ENCODE measurements at regions not wholly inside any gene's neighbourhood (a gene's known extent, or its start where the extent isn't known, plus 50 kb on each side); places are given as distances from the start of the nearest gene placed in this dataset.

- H3K4me1 Mint-ChIP-seq, result no peaks in the 10 kb centered on the region
- H3K27me3 Mint-ChIP-seq, result no peaks in the 10 kb centered on the region
- H3K9me3 Mint-ChIP-seq, result peaks cover 4 to 12% (median 6%) of the 10 kb centered on the region in 3 donors
- peaks cover 1% of the 10 kb centered on the region for H3K36me3 Mint-ChIP-seq
- H3K27ac Mint-ChIP-seq, result no peak overlapping the region
- H3K4me3 Mint-ChIP-seq, result no peak overlapping the region
Observed at GRCh38 chr3:21801631-21802030, 50.6 kb upstream of the ZNF385D start.

- Mint-ChIP-seq H3K9me3 (peaks cover 4 to 12% (median 4%) of the 10 kb centered on the region in 3 donors), H3K36me3 (no peaks in the 10 kb centered on the region), H3K4me3 (no peak overlapping the region), H3K27ac (no peak overlapping the region), H3K27me3 (no peaks in the 10 kb centered on the region), H3K4me1 (no peaks in the 10 kb centered on the region)
Observed at GRCh38 chr3:21803604-21804003, 52.6 kb upstream of the ZNF385D start.

- no peak overlapping the region for H3K27ac Mint-ChIP-seq
- no peak overlapping the region for H3K4me3 Mint-ChIP-seq
- H3K4me1 Mint-ChIP-seq, result no peaks in the 10 kb centered on the region
- H3K27me3 Mint-ChIP-seq, result no peaks in the 10 kb centered on the region
- H3K36me3 Mint-ChIP-seq, result no peaks in the 10 kb centered on the region
- peaks cover 1 to 7% (median 4%) of the 10 kb centered on the region in 3 donors for H3K9me3 Mint-ChIP-seq
Observed at GRCh38 chr3:21804330-21804729, 53.3 kb upstream of the ZNF385D start.

DNA sequence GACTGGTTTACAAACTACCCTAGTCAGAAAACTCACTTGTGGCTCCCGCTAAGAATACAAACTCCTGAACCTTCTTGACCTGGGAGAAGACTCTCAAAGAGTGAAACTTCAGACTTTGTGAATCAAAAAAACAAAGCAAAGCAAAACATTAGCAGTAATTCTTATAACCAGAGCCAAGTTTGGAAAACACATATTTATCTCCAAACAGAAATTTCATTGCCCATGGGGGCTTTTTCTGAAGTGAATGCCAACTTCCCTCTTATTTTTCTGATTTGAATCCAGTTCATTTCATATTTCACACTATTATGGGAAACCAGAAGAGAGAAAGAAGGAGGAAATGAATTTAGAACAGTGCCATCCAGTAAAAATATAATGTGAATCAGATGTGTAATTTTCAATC lies 55.7 kb upstream of the ZNF385D start:
- H3K9me3 Mint-ChIP-seq, result peaks cover 0 to 1% (median 0%) of the 10 kb centered on the region in 3 donors
- H3K4me1 Mint-ChIP-seq, result no peaks in the 10 kb centered on the region
- H3K27ac Mint-ChIP-seq, result no peak overlapping the region
- H3K4me3 Mint-ChIP-seq, result no peak overlapping the region
- no peaks in the 10 kb centered on the region for H3K27me3 Mint-ChIP-seq
- H3K36me3 Mint-ChIP-seq, result no peaks in the 10 kb centered on the region

DNA sequence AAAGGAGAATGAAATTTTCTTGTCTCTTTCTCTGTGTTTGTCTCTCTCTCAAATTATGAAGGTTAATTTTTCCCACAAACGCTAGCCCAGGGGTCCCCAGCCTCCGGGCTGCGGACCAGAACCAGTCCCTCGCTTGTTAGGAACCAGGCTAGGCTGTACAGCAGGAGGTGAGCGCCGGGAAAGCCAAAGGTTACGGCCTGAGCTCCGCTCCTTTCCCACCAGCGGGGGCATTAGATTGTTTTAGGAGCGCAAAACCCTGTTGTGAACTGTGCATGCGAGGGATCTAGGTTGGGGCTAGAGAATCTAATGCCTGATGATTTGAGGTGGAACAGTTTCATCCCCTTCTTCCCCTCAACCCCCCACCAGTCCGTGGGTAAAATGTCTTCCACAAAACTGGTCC lies 74.7 kb upstream of the ZNF385D start:
- no peak overlapping the region for H3K27ac Mint-ChIP-seq
- peaks cover 0 to 9% (median 4%) of the 10 kb centered on the region in 3 donors for H3K9me3 Mint-ChIP-seq
- no peaks in the 10 kb centered on the region for H3K27me3 Mint-ChIP-seq

GRCh38 chr3:21826416-21826815 lies 75.4 kb upstream of the ZNF385D start:
- no peaks in the 10 kb centered on the region for H3K4me1 Mint-ChIP-seq
- H3K4me3 Mint-ChIP-seq, result no peak overlapping the region
- no peaks in the 10 kb centered on the region for H3K27me3 Mint-ChIP-seq
- H3K27ac Mint-ChIP-seq, result no peak overlapping the region
- H3K9me3 Mint-ChIP-seq, result peaks cover 0 to 4% (median 2%) of the 10 kb centered on the region in 3 donors
- H3K36me3 Mint-ChIP-seq, result no peaks in the 10 kb centered on the region

More for the DNA sequence above, 74.7 kb upstream of the ZNF385D start:
- no peaks in the 10 kb centered on the region for H3K4me1 Mint-ChIP-seq
- H3K4me3 Mint-ChIP-seq, result no peak overlapping the region
- H3K36me3 Mint-ChIP-seq, result no peaks in the 10 kb centered on the region

- H3K4me3 Mint-ChIP-seq, result no peak overlapping the region
- peaks cover 0 to 2% (median 2%) of the 10 kb centered on the region in 3 donors for H3K9me3 Mint-ChIP-seq
- H3K4me1 Mint-ChIP-seq, result no peaks in the 10 kb centered on the region
- H3K27me3 Mint-ChIP-seq, result no peaks in the 10 kb centered on the region
- no peak overlapping the region for H3K27ac Mint-ChIP-seq
- no peaks in the 10 kb centered on the region for H3K36me3 Mint-ChIP-seq
Observed at GRCh38 chr3:21830541-21830940, 79.5 kb upstream of the ZNF385D start.

GRCh38 chr3:21835264-21835663 lies 84.3 kb upstream of the ZNF385D start:
- no peaks in the 10 kb centered on the region for H3K4me1 Mint-ChIP-seq
- no peaks in the 10 kb centered on the region for H3K27me3 Mint-ChIP-seq
- H3K4me3 Mint-ChIP-seq, result no peak overlapping the region
- no peak overlapping the region for H3K27ac Mint-ChIP-seq
- H3K9me3 Mint-ChIP-seq, result peaks cover 0 to 4% (median 0%) of the 10 kb centered on the region in 3 donors
- no peaks in the 10 kb centered on the region for H3K36me3 Mint-ChIP-seq

GRCh38 chr3:21836227-21836626 lies 85.2 kb upstream of the ZNF385D start:
- H3K9me3 Mint-ChIP-seq, result peaks cover 0 to 4% (median 0%) of the 10 kb centered on the region in 3 donors
- H3K4me3 Mint-ChIP-seq, result no peak overlapping the region
- H3K36me3 Mint-ChIP-seq, result no peaks in the 10 kb centered on the region
- no peaks in the 10 kb centered on the region for H3K27me3 Mint-ChIP-seq
- no peaks in the 10 kb centered on the region for H3K4me1 Mint-ChIP-seq
- H3K27ac Mint-ChIP-seq, result no peak overlapping the region

- Mint-ChIP-seq H3K27me3 (no peaks in the 10 kb centered on the region), H3K4me3 (no peak overlapping the region), H3K9me3 (peaks cover 0 to 2% (median 0%) of the 10 kb centered on the region in 3 donors), H3K27ac (no peak overlapping the region), H3K36me3 (no peaks in the 10 kb centered on the region), H3K4me1 (no peaks in the 10 kb centered on the region)
Observed at GRCh38 chr3:21839176-21839575, 88.2 kb upstream of the ZNF385D start.

- Mint-ChIP-seq H3K27me3 (no peaks in the 10 kb centered on the region), H3K36me3 (no peaks in the 10 kb centered on the region), H3K27ac (no peak overlapping the region), H3K9me3 (peaks cover 0 to 2% (median 0%) of the 10 kb centered on the region in 3 donors), H3K4me3 (no peak overlapping the region), H3K4me1 (no peaks in the 10 kb centered on the region)
Observed at GRCh38 chr3:21839592-21839991, 88.6 kb upstream of the ZNF385D start.

- Mint-ChIP-seq H3K4me3 (no peak overlapping the region), H3K9me3 (peaks cover 0 to 2% (median 0%) of the 10 kb centered on the region in 3 donors), H3K27ac (no peak overlapping the region), H3K36me3 (no peaks in the 10 kb centered on the region), H3K4me1 (no peaks in the 10 kb centered on the region), H3K27me3 (no peaks in the 10 kb centered on the region)
Observed at GRCh38 chr3:21847005-21847404, 96.0 kb upstream of the ZNF385D start.

DNA sequence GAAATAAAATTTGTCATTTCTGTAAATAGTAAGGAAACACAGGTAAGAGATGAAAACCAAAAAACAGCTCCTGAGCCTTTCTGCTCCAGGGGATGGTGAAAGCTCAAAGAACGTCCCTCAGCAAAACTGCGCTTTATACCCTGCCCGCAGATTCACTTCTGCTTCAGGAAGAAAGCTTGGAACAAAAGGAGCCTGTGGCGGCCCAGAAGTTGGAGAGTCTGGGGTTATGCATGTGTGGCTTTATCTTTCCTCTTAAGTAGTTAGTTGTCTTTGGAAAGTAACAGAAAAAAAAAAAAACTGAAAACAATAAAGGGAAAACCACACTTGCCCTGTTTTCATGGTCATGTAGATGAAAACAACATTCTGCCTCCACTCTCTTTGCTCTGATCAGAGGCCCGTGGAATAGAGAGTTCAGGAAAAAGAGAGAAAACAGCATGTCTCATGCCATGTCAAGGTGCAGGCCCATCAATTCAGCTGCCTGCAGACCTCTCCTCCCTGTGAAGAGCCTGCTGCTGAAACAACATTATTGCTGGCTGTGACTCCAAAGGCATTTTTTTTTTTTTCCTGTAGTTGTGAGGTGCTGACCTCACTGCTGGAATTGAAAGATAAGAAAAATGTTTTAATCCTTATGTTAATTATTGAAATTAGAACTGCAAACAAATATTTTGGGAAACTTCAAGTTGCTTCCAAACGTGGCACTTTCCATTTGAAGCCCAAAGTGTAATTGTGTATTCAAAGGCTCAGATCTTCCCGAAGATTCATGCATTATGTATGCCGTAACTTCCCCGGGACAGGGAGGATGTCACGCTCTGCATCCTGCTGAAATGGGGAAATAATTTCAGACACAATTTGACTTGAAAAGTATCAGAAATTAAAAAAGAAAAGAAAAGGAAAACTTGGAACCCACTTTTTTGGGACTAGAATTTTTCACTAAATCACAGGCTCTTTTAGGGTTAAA lies 108.4 kb upstream of the ZNF385D start:
- H3K27me3 Mint-ChIP-seq, result no peaks in the 10 kb centered on the region
- no peaks in the 10 kb centered on the region for H3K36me3 Mint-ChIP-seq
- H3K27ac Mint-ChIP-seq, result no peak overlapping the region
- no peaks in the 10 kb centered on the region for H3K4me1 Mint-ChIP-seq
- peaks cover 0 to 2% (median 2%) of the 10 kb centered on the region in 3 donors for H3K9me3 Mint-ChIP-seq
- H3K4me3 Mint-ChIP-seq, result no peak overlapping the region

DNA sequence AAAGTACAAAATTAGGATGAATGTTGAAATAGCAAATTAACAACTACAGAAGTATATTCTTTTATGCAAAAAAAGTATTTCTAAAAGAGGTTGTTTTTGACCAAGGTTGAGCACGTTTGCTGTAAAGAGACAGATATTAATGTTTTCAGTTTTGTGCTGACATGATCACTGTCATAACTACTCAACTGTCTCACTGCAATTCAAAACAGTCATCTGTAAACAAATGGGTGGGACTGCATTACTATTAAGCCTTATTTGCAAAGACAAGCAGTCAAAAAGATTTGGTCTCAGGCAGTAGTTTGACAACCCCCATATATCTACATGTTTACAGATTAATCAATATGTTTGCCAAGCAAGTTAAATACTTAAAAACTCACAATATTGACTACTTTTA lies 109.1 kb upstream of the ZNF385D start:
- Mint-ChIP-seq H3K4me1 (no peaks in the 10 kb centered on the region), H3K9me3 (peaks cover 0 to 2% (median 2%) of the 10 kb centered on the region in 3 donors), H3K27ac (no peak overlapping the region), H3K27me3 (no peaks in the 10 kb centered on the region), H3K4me3 (no peak overlapping the region), H3K36me3 (no peaks in the 10 kb centered on the region)

DNA sequence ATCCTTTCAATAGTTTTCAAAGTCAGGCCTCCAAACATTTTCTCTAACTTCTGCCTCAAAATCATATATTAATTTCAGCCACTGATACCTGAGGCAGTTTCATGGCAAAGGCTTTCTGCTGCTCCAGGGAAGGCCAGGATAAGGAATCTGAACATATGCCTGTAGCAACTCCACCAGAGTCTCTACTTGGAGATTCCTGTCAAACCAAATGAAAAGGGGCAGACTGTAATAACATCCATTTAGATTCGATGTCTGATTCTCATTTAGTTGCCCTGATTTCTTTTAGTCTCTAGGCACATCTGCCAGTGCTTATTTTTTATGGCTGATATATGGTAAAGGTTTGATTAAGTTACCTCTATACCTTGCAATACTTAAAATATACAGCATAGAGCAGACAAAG lies 109.6 kb upstream of the ZNF385D start:
- H3K4me1 Mint-ChIP-seq, result no peaks in the 10 kb centered on the region
- H3K36me3 Mint-ChIP-seq, result no peaks in the 10 kb centered on the region
- H3K27ac Mint-ChIP-seq, result no peak overlapping the region
- H3K27me3 Mint-ChIP-seq, result no peaks in the 10 kb centered on the region
- peaks cover 0 to 2% (median 0%) of the 10 kb centered on the region in 3 donors for H3K9me3 Mint-ChIP-seq
- H3K4me3 Mint-ChIP-seq, result no peak overlapping the region

- H3K27me3 Mint-ChIP-seq, result no peaks in the 10 kb centered on the region
- H3K4me3 Mint-ChIP-seq, result no peak overlapping the region
- H3K36me3 Mint-ChIP-seq, result no peaks in the 10 kb centered on the region
- H3K9me3 Mint-ChIP-seq, result peaks cover 2 to 4% (median 4%) of the 10 kb centered on the region in 3 donors
- H3K4me1 Mint-ChIP-seq, result no peaks in the 10 kb centered on the region
- no peak overlapping the region for H3K27ac Mint-ChIP-seq
Observed at GRCh38 chr3:21876782-21877181, 125.8 kb upstream of the ZNF385D start.
